Subcutaneous abdominal adipose tissue (tissue), 5 donors: ENCODE measurements at regions not wholly inside any gene's neighbourhood (a gene's known extent, or its start where the extent isn't known, plus 50 kb on each side); places are given as distances from the start of the nearest gene placed in this dataset.

ENCODE experiments used
- H3K27ac ChIP-seq: one replicate; pipeline ENCODE4 v1.7.0; 2013; ENCODE audit warnings: low read depth, mild to moderate bottlenecking, inconsistent platforms, low read length, moderate library complexity
- H3K27me3 ChIP-seq, 5 donors: one replicate each; pipeline ENCODE4 v1.7.0; 2013; ENCODE audit warnings: low read length in 5 of 5, inconsistent platforms in 1 of 5; ENCODE audit not compliant: control insufficient read depth in 5 of 5, insufficient read depth in 4 of 5
- H3K36me3 ChIP-seq, 5 donors: one replicate each; pipeline ENCODE4 v1.7.0; 2013; ENCODE audit warnings: low read length in 5 of 5; ENCODE audit not compliant: control insufficient read depth in 5 of 5, insufficient read depth in 5 of 5
- H3K4me1 ChIP-seq, 5 donors: one replicate each; pipeline ENCODE4 v1.7.0; 2013; ENCODE audit warnings: low read length in 5 of 5, mild to moderate bottlenecking in 3 of 5, moderate library complexity in 1 of 5; ENCODE audit not compliant: control insufficient read depth in 5 of 5, insufficient read depth in 5 of 5
- H3K4me3 ChIP-seq, 5 donors: one replicate each; pipeline ENCODE4 v1.7.0; 2013; ENCODE audit warnings: low read length in 5 of 5, low read depth in 1 of 5
- H3K9ac ChIP-seq, 5 donors: one replicate each; pipeline ENCODE4 v1.7.0; 2013; ENCODE audit warnings: low read length in 5 of 5, mild to moderate bottlenecking in 4 of 5, moderate library complexity in 3 of 5
- H3K9me3 ChIP-seq, 5 donors: one replicate each; pipeline ENCODE4 v1.7.0; 2013; ENCODE audit warnings: low read length in 5 of 5; ENCODE audit not compliant: control insufficient read depth in 5 of 5
- donor health status: healthy.
- donor health status: healthy.
- donor health status: healthy.
- donor health status: healthy.
- donor health status: healthy.

GRCh38 chr4:141576585-141577110, 59.7 kb upstream of the IL15 start:
- H3K4me1 ChIP-seq: peaks cover 0 to 7% (median 0%) of the 10 kb centered on the region in 5 donors
- H3K27ac ChIP-seq: no peak overlapping the region
- H3K9me3 ChIP-seq: no peaks in the 10 kb centered on the region
- no peaks in the 10 kb centered on the region for H3K36me3 ChIP-seq
- H3K4me3 ChIP-seq: no peak overlapping the region
- no peak overlapping the region for H3K9ac ChIP-seq
- H3K27me3 ChIP-seq: no peaks in the 10 kb centered on the region

GRCh38 chr4:141578451-141578850, 57.9 kb upstream of the IL15 start:
- H3K27ac ChIP-seq: no peak overlapping the region
- H3K9me3 ChIP-seq: no peaks in the 10 kb centered on the region
- peaks cover 0 to 7% (median 0%) of the 10 kb centered on the region in 5 donors for H3K4me1 ChIP-seq
- H3K27me3 ChIP-seq: no peaks in the 10 kb centered on the region
- no peak overlapping the region for H3K4me3 ChIP-seq
- H3K36me3 ChIP-seq: no peaks in the 10 kb centered on the region
- no peak overlapping the region for H3K9ac ChIP-seq

DNA sequence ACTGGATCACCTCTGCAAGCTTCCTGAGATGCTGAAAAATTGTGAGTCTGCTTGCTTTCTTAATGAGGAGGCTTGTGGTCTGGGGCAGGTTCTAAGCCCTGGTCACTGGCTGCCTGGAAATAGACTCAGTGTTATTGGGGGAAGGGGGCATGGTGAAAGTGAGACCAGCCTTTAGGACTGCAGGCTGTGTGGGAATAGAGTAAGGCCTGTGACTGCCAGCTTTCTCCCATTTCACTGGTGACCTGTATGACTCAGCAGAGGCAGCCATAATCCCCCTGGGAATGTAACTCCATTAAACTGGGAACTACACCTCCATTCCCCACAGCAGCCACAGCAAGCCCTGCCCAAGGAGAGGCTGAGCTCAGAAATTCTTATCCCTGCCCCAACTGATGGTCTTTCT, 55.9 kb upstream of the IL15 start:
- H3K36me3 ChIP-seq: no peaks in the 10 kb centered on the region
- no peaks in the 10 kb centered on the region for H3K27me3 ChIP-seq
- no peak overlapping the region for H3K27ac ChIP-seq
- H3K9me3 ChIP-seq: peaks cover 0 to 7% (median 0%) of the 10 kb centered on the region in 5 donors
- no peak overlapping the region for H3K4me3 ChIP-seq
- H3K9ac ChIP-seq: no peak overlapping the region
- H3K4me1 ChIP-seq: peaks cover 0 to 7% (median 0%) of the 10 kb centered on the region in 5 donors
